Endothelial cell (in vitro differentiated cells): ENCODE measurements at regions not wholly inside any gene's neighbourhood (a gene's known extent, or its start where the extent isn't known, plus 50 kb on each side); places are given as distances from the start of the nearest gene placed in this dataset.

ENCODE experiments used
- DNase-seq: peaks from one replicate; pipeline ENCODE4 v3.0.0; 2021; ENCODE audit warnings: low spot score
- H3K27ac Mint-ChIP-seq: one replicate; pipeline ENCODE4 v1.8.0; 2021; ENCODE audit warnings: mixed read lengths, inconsistent platforms; ENCODE audit not compliant: unreplicated experiment
- H3K27me3 Mint-ChIP-seq: one replicate; pipeline ENCODE4 v1.8.0; 2021; ENCODE audit warnings: mild to moderate bottlenecking, moderate library complexity, mixed read lengths, inconsistent platforms; ENCODE audit not compliant: unreplicated experiment
- H3K36me3 Mint-ChIP-seq: one replicate; pipeline ENCODE4 v1.8.0; 2021; ENCODE audit warnings: mild to moderate bottlenecking, low read depth, mixed read lengths, inconsistent platforms; ENCODE audit not compliant: unreplicated experiment
- H3K4me1 Mint-ChIP-seq: one replicate; pipeline ENCODE4 v1.8.0; 2021; ENCODE audit warnings: mild to moderate bottlenecking, mixed read lengths, inconsistent platforms; ENCODE audit not compliant: unreplicated experiment
- H3K4me3 Mint-ChIP-seq: one replicate; pipeline ENCODE4 v1.8.0; 2021; ENCODE audit warnings: mild to moderate bottlenecking, mixed read lengths, inconsistent platforms; ENCODE audit not compliant: unreplicated experiment
- H3K9me3 Mint-ChIP-seq: one replicate; pipeline ENCODE4 v1.8.0; 2021; ENCODE audit warnings: mixed read lengths, inconsistent platforms; ENCODE audit not compliant: unreplicated experiment
- CTCF ChIP-seq: fragments of 200-600 bp; sonication (generic); IDR thresholded peaks from one replicate; pipeline ENCODE4 v1.5.0; 2021; ENCODE audit warnings: antibody characterized with exemption; ENCODE audit not compliant: unreplicated experiment

- no peak overlapping the region for H3K27ac Mint-ChIP-seq
Observed at GRCh38 chrX:10965174-10965798, 145.8 kb upstream of the HCCS start.

GRCh38 chrX:10966057-10966456 lies 145.1 kb upstream of the HCCS start:
- Mint-ChIP-seq H3K36me3 (no peaks in the 10 kb centered on the region), H3K27me3 (peaks cover 1% of the 10 kb centered on the region)
- no peak for TF ChIP-seq CTCF

More at GRCh38 chrX:10965174-10965798, 145.8 kb upstream of the HCCS start:
- Mint-ChIP-seq H3K27me3 (peaks cover 1% of the 10 kb centered on the region), H3K4me1 (no peaks in the 10 kb centered on the region), H3K4me3 (no peak overlapping the region), H3K36me3 (no peaks in the 10 kb centered on the region), H3K9me3 (no peaks in the 10 kb centered on the region)
- no peak for TF ChIP-seq CTCF
- DNase-seq = no peak

GRCh38 chrX:10971176-10971575 lies 140.0 kb upstream of the HCCS start:
- no peak for TF ChIP-seq CTCF
- H3K27ac Mint-ChIP-seq = no peak overlapping the region

More at GRCh38 chrX:10966057-10966456, 145.1 kb upstream of the HCCS start:
- no peak overlapping the region for H3K27ac Mint-ChIP-seq
- no peaks in the 10 kb centered on the region for H3K4me1 Mint-ChIP-seq
- no peaks in the 10 kb centered on the region for H3K9me3 Mint-ChIP-seq
- DNase-seq = no peak
- H3K4me3 Mint-ChIP-seq = no peak overlapping the region

GRCh38 chrX:10971759-10972158 lies 139.4 kb upstream of the HCCS start:
- Mint-ChIP-seq H3K4me1 (no peaks in the 10 kb centered on the region), H3K9me3 (no peaks in the 10 kb centered on the region), H3K27me3 (no peaks in the 10 kb centered on the region), H3K4me3 (no peak overlapping the region), H3K27ac (no peak overlapping the region), H3K36me3 (no peaks in the 10 kb centered on the region)
- no peak for DNase-seq
- TF ChIP-seq CTCF = no peak

More at GRCh38 chrX:10971176-10971575, 140.0 kb upstream of the HCCS start:
- DNase-seq = no peak
- Mint-ChIP-seq H3K4me1 (no peaks in the 10 kb centered on the region), H3K36me3 (no peaks in the 10 kb centered on the region), H3K27me3 (no peaks in the 10 kb centered on the region), H3K4me3 (no peak overlapping the region), H3K9me3 (no peaks in the 10 kb centered on the region)

GRCh38 chrX:10972706-10973105 lies 138.4 kb upstream of the HCCS start:
- H3K4me3 Mint-ChIP-seq = no peak overlapping the region
- no peak overlapping the region for H3K27ac Mint-ChIP-seq
- TF ChIP-seq CTCF = no peak
- H3K4me1 Mint-ChIP-seq = no peaks in the 10 kb centered on the region
- no peaks in the 10 kb centered on the region for H3K9me3 Mint-ChIP-seq
- no peak for DNase-seq
- H3K36me3 Mint-ChIP-seq = no peaks in the 10 kb centered on the region
- H3K27me3 Mint-ChIP-seq = no peaks in the 10 kb centered on the region
